SK-N-SH (cell line): ENCODE measurements at regions not wholly inside any gene's neighbourhood (a gene's known extent, or its start where the extent isn't known, plus 50 kb on each side); places are given as distances from the start of the nearest gene placed in this dataset.
"Not testable (repeated sequence)": the region's sequence is repeated elsewhere in the genome, so short reads cannot be mapped to it uniquely, and the experiment has no call there.

Experiments
- CTCF ChIP-seq: fragments of 200-600 bp; sonication (generic); IDR thresholded peaks from 2 replicates; pipeline ENCODE4 v1.6.1; 2017; ENCODE audit warnings: antibody characterized with exemption, mild to moderate bottlenecking, moderate library complexity
- ELF1 ChIP-seq: IDR thresholded peaks from 2 replicates; pipeline ENCODE4 v1.4.0; 2012
- EZH2phosphoT487 ChIP-seq: fragments of 200-600 bp; sonication (generic); IDR thresholded peaks from 2 replicates; pipeline ENCODE4 v1.6.1; 2017; ENCODE audit warnings: low read depth, mixed run types, mild to moderate bottlenecking, antibody characterized with exemption, moderate library complexity, borderline replicate concordance
- TAF1 ChIP-seq: IDR thresholded peaks from 2 replicates; pipeline ENCODE4 v1.6.1; 2012; ENCODE audit warnings: low read depth, mild to moderate bottlenecking, low read length, moderate library complexity, borderline replicate concordance
- TCF12 ChIP-seq: IDR thresholded peaks from 2 replicates; pipeline ENCODE4 v1.4.0; 2012
- TEAD4 ChIP-seq: IDR thresholded peaks from 2 replicates; pipeline ENCODE4 v1.4.0; 2012; ENCODE audit warnings: mild to moderate bottlenecking, borderline replicate concordance; ENCODE audit not compliant: insufficient read depth

GRCh38 chr12:104905446-104905845, 52.6 kb downstream of the SLC41A2 start:
- TF ChIP-seq CTCF, TAF1, EZH2phosphoT487, TCF12, ELF1, TEAD4: not testable (repeated sequence)
